Common myeloid progenitor, CD34-positive (primary cell): ENCODE measurements at regions not wholly inside any gene's neighbourhood (a gene's known extent, or its start where the extent isn't known, plus 50 kb on each side); places are given as distances from the start of the nearest gene placed in this dataset.

Experiments used
- CTCF ChIA-PET: fragments of 350-600 bp; sonication (Branson Sonifier 250); formaldehyde crosslinking; loops from one replicate; lab custom pipeline; 2021; ENCODE audit warnings: antibody characterized with exemption; lab: Charles Lee
- POLR2A ChIA-PET: fragments of 350-600 bp; sonication (Branson Sonifier 250); formaldehyde crosslinking; loops from one replicate; lab custom pipeline; 2021; ENCODE audit warnings: antibody characterized with exemption; lab: Charles Lee
- DNase-seq, 3 donors: peaks; one replicate each; pipeline versions ENCODE4 v3.0.0 to v3.0.0-alpha.2; 2013
- H3K27ac ChIP-seq, 2 experiments: 1 replicate in 1 of 2; 2 replicates in 1 of 2; pipeline ENCODE4 v1.7.0; 2013; ENCODE audit warnings: inconsistent platforms in 2 of 2, low read length in 2 of 2, mild to moderate bottlenecking in 2 of 2, low read depth in 1 of 2, moderate library complexity in 1 of 2; ENCODE audit not compliant: severe bottlenecking in 2 of 2, insufficient read depth in 1 of 2, poor library complexity in 1 of 2
- H3K27me3 ChIP-seq, 5 experiments: replicated peaks in 2 of 5; 1 replicate in 3 of 5; 2 replicates in 2 of 5; pipeline versions ENCODE4 v1.6.1 to v1.7.0; 2013; ENCODE audit warnings: low read length in 4 of 5, mild to moderate bottlenecking in 2 of 5, moderate library complexity in 2 of 5, inconsistent platforms in 1 of 5; ENCODE audit not compliant: insufficient read depth in 5 of 5, control insufficient read depth in 4 of 5
- H3K36me3 ChIP-seq, 4 experiments: 1 replicate in 2 of 4; 2 replicates in 2 of 4; pipeline versions ENCODE4 v1.6.1 to v1.7.0; 2013; ENCODE audit warnings: low read length in 3 of 4, control low read depth in 1 of 4, mild to moderate bottlenecking in 1 of 4; ENCODE audit not compliant: control insufficient read depth in 4 of 4, insufficient read depth in 4 of 4
- H3K4me1 ChIP-seq, 4 experiments: 1 replicate in 3 of 4; 2 replicates in 1 of 4; pipeline versions ENCODE4 v1.6.1 to v1.7.1; 2013; ENCODE audit warnings: low read length in 3 of 4, mild to moderate bottlenecking in 3 of 4, control low read depth in 1 of 4, inconsistent platforms in 1 of 4, moderate library complexity in 1 of 4; ENCODE audit not compliant: control insufficient read depth in 4 of 4, insufficient read depth in 4 of 4; ENCODE audit errors: control extremely low read depth in 1 of 4
- H3K4me3 ChIP-seq, 7 experiments: 1 replicate in 4 of 7; 2 replicates in 3 of 7; pipeline versions ENCODE4 v1.5.1 to v1.7.0; 2013; ENCODE audit warnings: mild to moderate bottlenecking in 7 of 7, low read length in 6 of 7, moderate library complexity in 6 of 7, inconsistent platforms in 2 of 7, low read depth in 2 of 7, control low read depth in 1 of 7; ENCODE audit not compliant: insufficient read depth in 4 of 7, control insufficient read depth in 1 of 7; ENCODE audit errors: extremely low read depth in 1 of 7
- H3K9me3 ChIP-seq, 5 experiments: 1 replicate in 4 of 5; 2 replicates in 1 of 5; pipeline versions ENCODE4 v1.6.1 to v1.7.1; 2013; ENCODE audit warnings: low read length in 4 of 5, mild to moderate bottlenecking in 2 of 5, inconsistent platforms in 1 of 5, low read depth in 1 of 5, moderate library complexity in 1 of 5; ENCODE audit not compliant: control insufficient read depth in 4 of 5, insufficient read depth in 2 of 5; ENCODE audit errors: control extremely low read depth in 1 of 5
- WGBS: methylation state at CpG from one replicate; pipeline ENCODE4 v1.1.5; 2013; ENCODE audit not compliant: insufficient coverage; 5-methylcytosine and 5-hydroxymethylcytosine counted together

DNA sequence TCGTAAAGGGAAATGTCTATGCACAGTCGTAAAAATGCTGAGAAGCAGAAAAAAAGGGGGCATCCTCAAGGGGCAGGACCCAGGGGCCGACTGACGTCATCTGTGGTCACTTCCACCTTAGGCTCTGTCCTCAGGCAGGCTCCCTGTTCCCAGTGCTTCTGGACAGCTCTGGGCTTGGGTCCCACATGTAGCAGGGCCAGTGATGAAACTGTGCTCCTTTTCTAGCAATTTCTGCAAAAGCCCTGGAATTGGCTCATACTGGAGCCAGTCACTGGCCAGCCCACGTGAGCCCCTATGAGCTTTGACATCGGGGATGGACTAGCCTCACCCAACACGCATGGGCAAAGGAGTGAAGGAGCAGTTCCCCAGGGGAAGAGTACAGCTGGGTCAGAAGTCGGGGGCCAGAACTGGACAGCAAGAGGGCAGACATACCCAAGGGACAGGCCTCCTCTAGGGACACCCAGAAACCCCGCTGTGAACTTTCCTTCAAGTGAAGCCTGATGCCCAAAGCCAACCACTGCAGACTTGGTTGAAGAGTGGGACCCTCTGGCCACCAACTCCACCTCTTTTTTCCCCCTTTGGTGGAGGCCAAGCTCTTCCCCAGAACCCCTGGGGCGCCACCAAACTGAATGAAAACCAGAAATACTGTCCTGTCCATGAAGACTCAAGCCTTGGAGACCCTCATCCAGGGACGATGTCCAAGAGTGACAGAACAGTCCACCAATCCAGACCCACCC, 1349.0 kb downstream of the BRD1 start:
- Histone ChIP-seq H3K9me3 (no peaks in the 10 kb centered on the region), H3K4me3 (no peak overlapping the region), H3K36me3 (no peaks in the 10 kb centered on the region), H3K27me3 (peaks cover 0 to 7% (median 3%) of the 10 kb centered on the region in 5 experiments), H3K27ac (no peak overlapping the region), H3K4me1 (no peaks in the 10 kb centered on the region)
- WGBS = 95% methylated on average over 11 of the region's 11 CpGs
- CTCF ChIA-PET = no interaction called here
- POLR2A ChIA-PET = no interaction called here
- no peak for DNase-seq

DNA sequence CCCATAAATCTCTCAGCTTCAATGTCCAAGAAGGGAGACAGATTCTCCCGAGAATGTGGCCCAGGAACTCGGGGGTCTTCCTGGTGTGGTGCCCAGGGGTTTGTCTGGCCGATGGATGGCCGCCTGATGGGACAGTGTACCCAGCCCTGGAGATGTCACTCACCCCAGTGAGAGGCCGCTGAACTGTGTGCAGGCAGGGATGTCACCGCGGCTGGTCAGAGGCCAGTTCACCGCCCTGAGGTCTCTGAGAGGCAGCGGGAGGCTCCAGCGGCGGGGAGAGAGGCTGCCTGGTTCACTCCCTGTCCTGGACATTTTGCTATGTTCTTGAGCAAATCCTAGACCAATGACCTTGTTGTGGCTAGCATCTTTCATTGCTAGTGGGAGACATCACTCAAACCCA, 1349.5 kb downstream of the BRD1 start:
- Histone ChIP-seq H3K9me3 (no peaks in the 10 kb centered on the region), H3K27ac (no peak overlapping the region), H3K4me3 (no peak overlapping the region), H3K27me3 (peaks cover 0 to 9% (median 3%) of the 10 kb centered on the region in 5 experiments), H3K36me3 (no peaks in the 10 kb centered on the region), H3K4me1 (no peaks in the 10 kb centered on the region)
- 97% methylated on average over 11 of the region's 11 CpGs for WGBS
- ChIA-PET CTCF (interaction anchor here (0.6 kb wide), 1 partner anchor 624 kb away, joined by 3 read pairs; no protein-coding TSS in a partner anchor), POLR2A (no interaction called here)
- DNase-seq = no peak

DNA sequence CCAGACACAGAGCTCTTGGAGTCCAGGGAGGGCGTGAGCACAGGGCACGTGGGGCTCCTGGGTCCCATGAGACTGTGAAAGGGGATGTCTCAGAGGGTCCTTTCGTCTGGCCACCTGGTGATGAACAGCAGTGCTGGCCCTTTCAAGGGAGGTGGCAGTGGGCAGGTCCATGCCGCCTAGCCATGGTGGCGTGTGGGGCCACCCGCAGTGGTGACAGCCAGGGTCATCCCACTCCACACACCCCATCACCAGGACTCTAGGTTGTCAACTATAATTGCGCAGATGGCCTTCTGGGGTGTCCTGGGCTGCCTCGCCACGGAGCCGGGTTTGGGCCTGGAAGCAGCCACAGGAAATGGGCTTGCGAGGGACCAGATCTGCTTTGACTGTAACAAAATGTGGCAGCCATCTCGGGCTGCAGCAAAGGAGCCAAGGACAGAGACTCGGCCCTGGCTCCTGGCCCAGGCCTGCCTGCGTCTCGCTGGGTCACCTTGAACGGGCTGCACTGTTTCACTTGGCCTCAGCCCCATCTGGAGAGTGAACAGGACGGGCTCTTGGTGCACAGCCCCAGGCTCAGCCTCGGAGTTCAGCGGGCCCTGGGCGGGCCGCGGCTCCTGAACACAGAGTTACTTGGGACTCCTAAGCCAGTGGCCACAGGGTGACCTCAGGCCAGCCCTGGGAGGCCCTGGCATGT, 1350.5 kb downstream of the BRD1 start:
- H3K36me3 ChIP-seq = no peaks in the 10 kb centered on the region
- H3K9me3 ChIP-seq = no peaks in the 10 kb centered on the region
- no peak for DNase-seq
- H3K4me3 ChIP-seq = no peak overlapping the region
- ChIA-PET CTCF (interaction anchor here (0.6 kb wide), 1 partner anchor 623 kb away, joined by 3 read pairs; no protein-coding TSS in a partner anchor), POLR2A (no interaction called here)
- H3K4me1 ChIP-seq = no peaks in the 10 kb centered on the region
- WGBS = 98% methylated on average over 18 of the region's 22 CpGs
- H3K27me3 ChIP-seq = peaks cover 0 to 9% (median 3%) of the 10 kb centered on the region in 5 experiments
- no peak overlapping the region for H3K27ac ChIP-seq

DNA sequence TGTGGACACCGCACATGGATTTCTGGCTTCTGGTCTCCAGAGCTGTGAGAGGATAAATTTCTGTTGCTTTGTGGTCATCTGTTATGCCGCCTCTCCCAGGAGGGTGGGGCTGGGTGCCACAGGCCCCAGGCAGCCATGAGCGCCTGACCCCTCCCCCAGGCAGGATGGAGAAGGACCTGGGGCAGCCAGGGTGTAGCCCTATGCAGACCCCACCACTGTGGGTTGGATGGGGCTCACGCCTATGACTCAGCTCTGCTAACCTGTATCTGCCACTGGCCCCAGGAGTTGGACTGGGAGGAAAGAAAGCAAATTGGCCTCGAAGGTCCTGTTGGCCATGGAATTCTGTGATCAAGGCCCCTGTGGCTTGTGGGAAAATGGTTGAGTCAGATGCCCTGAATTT, 1351.1 kb downstream of the BRD1 start:
- CTCF ChIA-PET = no interaction called here
- no peak for DNase-seq
- POLR2A ChIA-PET = no interaction called here
- no peaks in the 10 kb centered on the region for H3K4me1 ChIP-seq
- no peaks in the 10 kb centered on the region for H3K36me3 ChIP-seq
- WGBS = 100% methylated on average over 2 of the region's 5 CpGs
- H3K27me3 ChIP-seq = peaks cover 0 to 9% (median 3%) of the 10 kb centered on the region in 5 experiments
- no peak overlapping the region for H3K4me3 ChIP-seq
- H3K9me3 ChIP-seq = peaks cover 0 to 1% (median 0%) of the 10 kb centered on the region in 5 experiments
- H3K27ac ChIP-seq = no peak overlapping the region

DNA sequence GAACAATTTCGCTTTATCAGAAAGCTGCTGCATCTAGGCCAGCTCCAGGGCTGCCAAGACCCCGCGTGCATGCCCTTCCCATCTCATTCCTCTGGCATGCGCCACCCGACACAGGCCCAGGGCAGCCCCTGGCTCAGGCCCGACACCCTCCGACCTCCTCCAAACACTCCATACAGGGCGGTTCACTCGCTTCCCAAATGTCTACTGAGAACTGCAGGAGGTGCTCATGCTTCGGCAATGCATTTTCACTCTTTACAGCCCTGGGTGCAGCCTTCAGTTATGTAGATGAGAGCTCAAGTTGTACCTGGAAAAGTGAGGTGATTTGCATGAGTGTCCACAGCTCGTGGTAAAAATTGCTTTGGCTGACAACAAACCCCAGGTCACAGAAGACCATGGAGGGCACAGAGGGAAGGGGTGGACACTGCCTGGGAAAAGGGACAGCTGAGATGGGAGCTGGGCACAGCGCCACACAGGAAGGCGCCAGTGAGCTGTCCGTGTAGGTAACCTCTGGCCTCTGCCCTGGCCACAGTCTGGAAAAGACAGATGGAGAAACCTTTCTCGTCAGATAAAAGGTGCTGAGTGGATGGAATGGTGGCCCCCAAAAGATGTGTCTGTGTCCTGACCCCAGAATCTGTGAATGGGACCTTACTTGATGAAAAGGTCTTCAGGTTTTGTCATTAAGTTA, 1351.9 kb downstream of the BRD1 start:
- DNase-seq = no peak
- Histone ChIP-seq H3K9me3 (peaks cover 0 to 4% (median 0%) of the 10 kb centered on the region in 5 experiments), H3K27me3 (peaks cover 0 to 9% (median 3%) of the 10 kb centered on the region in 5 experiments), H3K4me1 (no peaks in the 10 kb centered on the region), H3K36me3 (no peaks in the 10 kb centered on the region), H3K4me3 (no peak overlapping the region), H3K27ac (no peak overlapping the region)
- ChIA-PET CTCF (no interaction called here), POLR2A (no interaction called here)
- 94% methylated on average over 11 of the region's 15 CpGs for whole genome bisulfite sequencing

DNA sequence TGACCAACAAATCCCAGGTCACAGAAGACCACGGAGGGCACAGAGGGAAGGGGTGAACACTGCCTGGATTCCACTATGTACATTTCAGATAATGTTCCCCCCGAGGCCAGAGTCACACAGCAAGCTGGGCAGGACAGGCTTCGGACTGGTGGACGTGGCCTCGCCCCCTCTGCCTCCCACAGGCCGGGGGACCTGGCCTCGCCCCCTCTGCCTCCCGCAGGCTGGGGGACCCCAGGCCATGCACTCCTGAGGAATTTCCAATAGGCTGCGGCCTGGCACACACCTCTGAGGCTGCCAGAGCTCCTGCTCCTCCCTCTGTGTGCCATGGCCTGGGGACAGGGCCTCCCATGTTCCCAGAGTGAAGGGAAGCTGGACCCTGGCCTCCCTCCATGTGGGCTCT, 1352.8 kb downstream of the BRD1 start:
- H3K27me3 ChIP-seq = peaks cover 0 to 9% (median 3%) of the 10 kb centered on the region in 5 experiments
- ChIA-PET CTCF (no interaction called here), POLR2A (no interaction called here)
- no peaks in the 10 kb centered on the region for H3K36me3 ChIP-seq
- peaks cover 0 to 4% (median 0%) of the 10 kb centered on the region in 5 experiments for H3K9me3 ChIP-seq
- DNase-seq = no peak
- H3K27ac ChIP-seq = no peak overlapping the region
- WGBS = 84% methylated on average over 9 of the region's 9 CpGs
- H3K4me3 ChIP-seq = no peak overlapping the region
- no peaks in the 10 kb centered on the region for H3K4me1 ChIP-seq
